ENCODE measurements at regions not wholly inside any gene's neighbourhood (a gene's known extent, or its start where the extent isn't known, plus 50 kb on each side); places are given as distances from the start of the nearest gene placed in this dataset.

- TF ChIP-seq, protein P1, sequence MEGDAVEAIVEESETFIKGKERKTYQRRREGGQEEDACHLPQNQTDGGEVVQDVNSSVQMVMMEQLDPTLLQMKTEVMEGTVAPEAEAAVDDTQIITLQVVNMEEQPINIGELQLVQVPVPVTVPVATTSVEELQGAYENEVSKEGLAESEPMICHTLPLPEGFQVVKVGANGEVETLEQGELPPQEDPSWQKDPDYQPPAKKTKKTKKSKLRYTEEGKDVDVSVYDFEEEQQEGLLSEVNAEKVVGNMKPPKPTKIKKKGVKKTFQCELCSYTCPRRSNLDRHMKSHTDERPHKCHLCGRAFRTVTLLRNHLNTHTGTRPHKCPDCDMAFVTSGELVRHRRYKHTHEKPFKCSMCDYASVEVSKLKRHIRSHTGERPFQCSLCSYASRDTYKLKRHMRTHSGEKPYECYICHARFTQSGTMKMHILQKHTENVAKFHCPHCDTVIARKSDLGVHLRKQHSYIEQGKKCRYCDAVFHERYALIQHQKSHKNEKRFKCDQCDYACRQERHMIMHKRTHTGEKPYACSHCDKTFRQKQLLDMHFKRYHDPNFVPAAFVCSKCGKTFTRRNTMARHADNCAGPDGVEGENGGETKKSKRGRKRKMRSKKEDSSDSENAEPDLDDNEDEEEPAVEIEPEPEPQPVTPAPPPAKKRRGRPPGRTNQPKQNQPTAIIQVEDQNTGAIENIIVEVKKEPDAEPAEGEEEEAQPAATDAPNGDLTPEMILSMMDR (IDR thresholded peaks at IDR 0.05) = no peak
- TF ChIP-seq POLR2AphosphoS5 (IDR thresholded peaks at IDR 0.05) = no peak
- no peak for TF ChIP-seq POLR2A (IDR thresholded peaks at IDR 0.05)
Measured at GRCh38 chr5:100691548-100691947, 156.4 kb downstream of the FAM174A start.

Data from prostate gland (tissue), 2 donors.